Psoas muscle (tissue), 7 donors: ENCODE measurements at regions not wholly inside any gene's neighbourhood (a gene's known extent, or its start where the extent isn't known, plus 50 kb on each side); places are given as distances from the start of the nearest gene placed in this dataset.
A peak's percentile ranks its signal among the peaks of the same experiment; 100 is the strongest.

Source experiments
- ATAC-seq, 4 donors: fragments of 200-7000 bp; cut with Tn5 transposase; one replicate each; pipeline ENCODE4 v1.9.1; 2020; ENCODE audit warnings: moderate library complexity in 3 of 4, mild to moderate bottlenecking in 2 of 4
- DNase-seq, 2 donors: peaks; one replicate each; pipeline ENCODE4 v3.0.0-alpha.2; 2020
- H3K27ac ChIP-seq: fragments of 200-600 bp; one replicate; pipeline ENCODE4 v1.8.0; 2022
- H3K27me3 ChIP-seq, 3 donors: fragments of 200-600 bp in 1 of 3; one replicate each; pipeline versions ENCODE4 v1.6.1 to v1.8.0; 2013 to 2022; ENCODE audit warnings: low read length in 2 of 3, mild to moderate bottlenecking in 2 of 3, moderate library complexity in 1 of 3; ENCODE audit not compliant: insufficient read depth in 3 of 3
- H3K36me3 ChIP-seq, 2 donors: fragments of 200-600 bp in 1 of 2; one replicate each; pipeline versions ENCODE4 v1.6.1 to v1.8.0; 2013 to 2022; ENCODE audit warnings: low read depth in 1 of 2, mild to moderate bottlenecking in 1 of 2, moderate library complexity in 1 of 2; ENCODE audit not compliant: insufficient read depth in 1 of 2
- H3K4me1 ChIP-seq: fragments of 200-600 bp; one replicate; pipeline ENCODE4 v1.8.0; 2022
- H3K4me3 ChIP-seq: fragments of 200-600 bp; one replicate; pipeline ENCODE4 v1.8.0; 2022; ENCODE audit warnings: mild to moderate bottlenecking
- H3K9me3 ChIP-seq: fragments of 200-600 bp; one replicate; pipeline ENCODE4 v1.8.0; 2022
- WGBS, 3 donors: extraction: QIAGEN DNeasy Blood & Tissue Kit; methylation state at CpG; one replicate each; pipeline versions ENCODE4 v1.1.6 to v1.1.7; 2013; 5-methylcytosine and 5-hydroxymethylcytosine counted together
- intact Hi-C, 2 donors: fragments of 100-400 bp; cut with DNase I; formaldehyde crosslinking; loops; one replicate each; pipeline versions ENCODE4 v1.11.0 to v1.14.2; 2022
- TF ChIP-seq, protein P1 (sequence below): fragments of 200-600 bp; IDR thresholded peaks from one replicate; pipeline ENCODE4 v1.8.0; 2022; ENCODE audit warnings: antibody characterized with exemption
- donor health status: healthy with polysubstance abuse.
- donor health status: DM: no; HTN: no; CAD: no; lungs with moderate emphysema.
- donor health status: Bipolar disorder and iron deficiency.
- donor health status: healthy.
- donor health status: DM: yes; HTN: yes; CAD: no.
- donor health status: DM: no; HTN: no; CAD: no.
- donor health status: DM: yes; HTN: yes; CAD: no.

GRCh38 chr14:104316121-104316722 lies 177.8 kb downstream of the KIF26A start:
- 87 to 94% (median 89%) methylated on average over 20 of the region's 20 CpGs for WGBS, 3 donors
- peak in 1 of 2 donors; percentile 23 for DNase-seq

DNA sequence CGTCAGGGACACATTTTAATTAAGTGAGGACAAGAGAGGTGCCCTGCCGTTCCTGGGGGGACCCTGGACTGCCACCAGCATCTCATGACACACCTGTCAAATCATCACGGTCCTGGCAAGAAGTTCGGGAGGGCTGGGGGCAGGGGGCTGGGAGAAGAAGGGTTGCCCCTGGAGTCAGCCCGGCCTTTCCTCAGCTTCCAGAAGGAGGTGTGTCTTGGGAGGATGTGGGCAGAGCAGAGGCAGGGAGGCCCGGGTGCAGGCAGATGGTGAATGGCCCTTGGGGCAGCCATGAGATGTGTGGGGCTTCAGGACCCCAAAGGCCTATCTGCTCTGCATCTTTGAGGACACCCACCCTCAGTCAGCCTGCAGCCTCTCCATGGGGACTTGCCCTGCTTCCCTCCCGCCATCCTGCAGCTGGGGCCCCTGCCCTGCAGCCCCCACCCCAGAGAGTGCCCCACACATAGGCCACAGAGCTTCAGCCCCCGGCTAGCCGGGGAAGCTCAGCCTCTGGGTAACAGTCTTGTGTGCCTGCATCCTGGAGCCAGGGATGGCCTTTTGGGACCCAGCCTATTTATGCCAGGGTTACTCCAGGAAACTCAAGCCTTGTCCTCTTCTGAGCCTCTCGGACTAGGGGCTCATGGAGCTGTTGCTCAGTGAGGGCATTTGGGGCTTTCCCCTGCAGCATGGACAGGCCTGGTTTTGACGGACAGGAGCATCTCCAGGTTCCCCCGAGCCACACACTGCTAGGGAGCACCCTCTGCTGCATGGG lies 178.5 kb downstream of the KIF26A start:
- TF ChIP-seq, protein P1, sequence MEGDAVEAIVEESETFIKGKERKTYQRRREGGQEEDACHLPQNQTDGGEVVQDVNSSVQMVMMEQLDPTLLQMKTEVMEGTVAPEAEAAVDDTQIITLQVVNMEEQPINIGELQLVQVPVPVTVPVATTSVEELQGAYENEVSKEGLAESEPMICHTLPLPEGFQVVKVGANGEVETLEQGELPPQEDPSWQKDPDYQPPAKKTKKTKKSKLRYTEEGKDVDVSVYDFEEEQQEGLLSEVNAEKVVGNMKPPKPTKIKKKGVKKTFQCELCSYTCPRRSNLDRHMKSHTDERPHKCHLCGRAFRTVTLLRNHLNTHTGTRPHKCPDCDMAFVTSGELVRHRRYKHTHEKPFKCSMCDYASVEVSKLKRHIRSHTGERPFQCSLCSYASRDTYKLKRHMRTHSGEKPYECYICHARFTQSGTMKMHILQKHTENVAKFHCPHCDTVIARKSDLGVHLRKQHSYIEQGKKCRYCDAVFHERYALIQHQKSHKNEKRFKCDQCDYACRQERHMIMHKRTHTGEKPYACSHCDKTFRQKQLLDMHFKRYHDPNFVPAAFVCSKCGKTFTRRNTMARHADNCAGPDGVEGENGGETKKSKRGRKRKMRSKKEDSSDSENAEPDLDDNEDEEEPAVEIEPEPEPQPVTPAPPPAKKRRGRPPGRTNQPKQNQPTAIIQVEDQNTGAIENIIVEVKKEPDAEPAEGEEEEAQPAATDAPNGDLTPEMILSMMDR, result no peak
- Histone ChIP-seq H3K4me1 (no peaks in the 10 kb centered on the region), H3K4me3 (no peak overlapping the region), H3K36me3 (no peaks in the 10 kb centered on the region), H3K27ac (no peak overlapping the region), H3K9me3 (no peaks in the 10 kb centered on the region), H3K27me3 (peaks cover 0 to 22% (median 4%) of the 10 kb centered on the region in 3 donors)
- ATAC-seq (no peak), DNase-seq (peak in 1 of 2 donors; percentile 26)
- intact Hi-C loops, result no loop called here
- WGBS, 3 donors, result 75 to 79% (median 78%) methylated on average over 12 of the region's 12 CpGs

More at GRCh38 chr14:104316121-104316722, 177.8 kb downstream of the KIF26A start:
- ATAC-seq, result no peak
- intact Hi-C loops, result no loop called here
- TF ChIP-seq, protein P1, result no peak
- Histone ChIP-seq H3K4me3 (no peak overlapping the region), H3K27me3 (peaks cover 0 to 15% (median 4%) of the 10 kb centered on the region in 3 donors), H3K9me3 (no peaks in the 10 kb centered on the region), H3K4me1 (no peaks in the 10 kb centered on the region), H3K27ac (no peak overlapping the region), H3K36me3 (no peaks in the 10 kb centered on the region)

GRCh38 chr14:104317492-104317805 lies 179.1 kb downstream of the KIF26A start:
- ATAC-seq, result no peak
- H3K36me3 ChIP-seq, result no peaks in the 10 kb centered on the region
- H3K4me3 ChIP-seq, result no peak overlapping the region
- H3K27me3 ChIP-seq, result peaks cover 0 to 22% (median 4%) of the 10 kb centered on the region in 3 donors
- TF ChIP-seq, protein P1, result no peak
- DNase-seq, result peak in 1 of 2 donors; percentile 34
- H3K27ac ChIP-seq, result no peak overlapping the region
- intact Hi-C loops, result no loop called here
- no peaks in the 10 kb centered on the region for H3K4me1 ChIP-seq
- H3K9me3 ChIP-seq, result no peaks in the 10 kb centered on the region
- 88 to 91% (median 89%) methylated on average over 18 of the region's 18 CpGs for WGBS, 3 donors

GRCh38 chr14:104317975-104318557 lies 179.7 kb downstream of the KIF26A start:
- intact Hi-C loops, result no loop called here
- TF ChIP-seq, protein P1, result no peak

More at GRCh38 chr14:104317975-104318557, 179.7 kb downstream of the KIF26A start:
- no peak overlapping the region for H3K27ac ChIP-seq
- no peak for DNase-seq
- H3K36me3 ChIP-seq, result no peaks in the 10 kb centered on the region
- no peaks in the 10 kb centered on the region for H3K9me3 ChIP-seq
- no peaks in the 10 kb centered on the region for H3K4me1 ChIP-seq
- 88 to 94% (median 91%) methylated on average over 18 of the region's 18 CpGs for WGBS, 3 donors
- H3K27me3 ChIP-seq, result peaks cover 0 to 22% (median 4%) of the 10 kb centered on the region in 3 donors
- H3K4me3 ChIP-seq, result no peak overlapping the region
- ATAC-seq, result no peak
